CD4-positive, alpha-beta T cell treated with Interferon alpha-2 for 1 hour (primary cell): ENCODE measurements at regions not wholly inside any gene's neighbourhood (a gene's known extent, or its start where the extent isn't known, plus 50 kb on each side); places are given as distances from the start of the nearest gene placed in this dataset.
"Not testable (repeated sequence)": the region's sequence is repeated elsewhere in the genome, so short reads cannot be mapped to it uniquely, and the experiment has no call there.

ENCODE experiments used
- DNase-seq, 2 donors: peaks; one replicate each; pipeline ENCODE4 v3.0.0-alpha.2; 2020 to 2022

DNA sequence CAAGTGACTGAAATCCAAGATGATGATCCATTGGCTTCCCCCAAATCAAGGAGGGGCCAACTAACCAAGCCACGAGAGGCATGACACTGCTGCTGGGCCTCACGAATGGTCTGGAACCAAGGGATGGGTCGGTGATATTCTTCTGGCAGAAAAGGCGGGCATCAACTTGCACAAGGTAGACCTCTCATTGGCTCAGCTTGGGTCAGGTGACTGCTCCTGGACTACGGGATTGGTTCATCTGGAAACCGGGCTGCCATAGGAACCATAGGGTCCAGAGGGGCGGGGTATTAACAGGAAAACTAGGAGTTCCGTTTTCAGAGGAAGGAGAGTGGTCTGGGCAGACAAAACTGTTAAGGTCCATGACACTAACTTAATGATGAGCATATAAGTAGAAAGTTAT lies 100.9 kb downstream of the TFAP2C start:
- DNase-seq, result no peak

DNA sequence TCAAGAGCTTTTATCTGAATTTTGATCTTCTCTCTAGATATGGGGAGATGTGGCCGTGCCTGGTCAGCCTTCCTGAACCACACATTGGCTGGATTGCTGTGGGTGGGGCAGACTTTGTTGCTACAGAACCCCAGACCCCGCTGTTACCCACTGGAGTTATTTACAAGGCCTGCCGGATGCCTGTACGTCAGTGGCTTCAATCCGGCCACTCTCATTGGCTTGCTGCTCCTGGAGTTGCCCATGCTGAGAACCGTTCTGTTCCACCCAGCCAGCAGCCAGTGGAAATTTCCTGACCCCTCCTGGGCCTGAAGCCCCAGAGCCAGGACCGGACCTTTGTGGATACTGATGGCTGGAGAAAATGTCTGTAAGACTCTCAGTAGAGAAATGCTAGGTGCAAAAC lies 101.9 kb downstream of the TFAP2C start:
- DNase-seq, result no peak

DNA sequence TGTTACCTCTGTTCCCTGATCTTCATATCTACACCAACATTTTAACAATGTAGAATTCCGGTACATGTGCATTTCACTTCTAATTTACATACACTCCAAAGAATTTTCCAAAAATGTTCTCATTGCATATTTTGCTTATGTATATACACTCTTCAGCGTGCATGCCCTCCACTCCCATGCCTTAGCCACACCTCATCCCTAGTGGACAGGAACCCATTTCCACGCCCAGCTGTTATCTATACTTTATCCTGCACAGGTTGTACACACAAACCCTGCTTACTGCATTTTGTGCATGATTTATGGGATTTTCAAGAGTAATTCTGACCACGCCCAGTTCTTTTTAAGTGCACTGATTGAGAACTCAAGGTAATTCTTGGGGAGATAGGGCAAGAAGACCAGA lies 102.4 kb downstream of the TFAP2C start:
- DNase-seq, result no peak

DNA sequence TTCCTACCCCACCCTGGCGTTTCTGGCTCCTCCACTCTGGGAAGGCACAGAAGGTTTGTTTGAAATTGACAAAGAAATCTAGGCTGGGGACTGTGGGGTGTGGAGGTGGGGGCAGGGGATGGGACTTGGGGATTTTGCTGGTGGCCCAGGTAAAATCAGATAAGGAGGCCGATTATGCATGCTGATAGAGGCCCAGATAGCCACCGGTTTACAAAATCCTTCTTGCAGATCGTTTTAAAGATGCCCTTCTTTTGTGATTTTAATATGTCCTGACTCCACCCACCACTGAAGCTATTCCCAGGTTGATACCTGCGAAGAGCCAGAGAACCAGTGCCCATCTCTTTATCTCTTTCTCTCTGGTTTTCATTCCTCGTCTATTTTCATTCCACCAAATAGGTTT lies 104.9 kb downstream of the TFAP2C start:
- DNase-seq, result no peak

DNA sequence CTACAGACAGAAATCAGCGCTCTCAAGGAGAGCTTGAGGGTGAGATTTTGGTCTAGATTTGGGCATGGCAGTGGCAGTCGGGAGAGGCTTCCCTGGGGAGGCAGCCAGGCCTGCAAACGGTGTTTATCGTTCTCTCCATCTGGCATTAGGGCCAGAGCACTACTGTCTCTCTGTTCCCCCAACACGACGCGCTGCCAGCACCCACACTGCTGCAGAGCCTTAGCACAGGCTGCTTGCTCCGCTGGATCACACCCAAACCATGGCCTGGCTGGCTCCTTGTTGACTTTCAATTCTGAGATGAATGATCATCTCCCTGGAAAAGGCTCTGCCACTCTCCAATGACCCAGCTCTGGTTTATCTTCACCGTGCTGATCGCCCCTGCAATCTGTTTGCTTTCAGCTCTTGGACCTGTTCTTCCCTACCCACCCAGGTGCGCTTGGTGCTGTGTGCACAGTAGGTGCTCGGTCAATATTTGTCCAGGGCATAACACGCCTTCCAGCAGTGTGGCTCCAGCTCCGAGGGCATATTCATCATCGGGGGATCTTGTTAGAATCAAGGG lies 106.1 kb downstream of the TFAP2C start:
- no peak for DNase-seq

DNA sequence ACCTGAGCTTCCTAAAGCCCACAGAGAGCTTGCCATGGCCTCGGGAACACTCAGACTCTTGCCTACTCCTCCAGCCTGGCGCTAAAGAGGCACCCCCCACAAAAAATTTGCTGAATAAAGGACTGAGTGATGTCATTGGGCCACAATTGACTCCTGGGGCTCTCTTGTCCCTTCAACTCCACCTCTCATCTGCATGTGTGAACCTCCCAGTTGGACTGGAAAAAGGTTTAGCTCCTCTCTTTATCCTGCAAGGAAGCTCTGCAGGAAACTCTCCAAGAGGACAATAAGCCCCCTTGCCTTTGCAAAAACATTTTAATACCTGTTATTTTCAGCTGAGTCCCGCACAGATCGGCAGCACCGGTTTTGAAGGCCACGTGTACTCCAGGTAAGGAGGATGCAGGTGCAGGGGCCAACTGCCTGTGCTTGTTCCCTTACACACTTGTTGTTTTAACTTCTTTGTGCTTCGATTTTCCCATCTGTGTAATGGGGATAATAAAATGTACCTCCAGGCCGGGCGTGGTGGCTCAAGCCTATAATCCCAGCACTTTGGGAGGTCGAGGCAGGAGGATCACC lies 107.3 kb downstream of the TFAP2C start:
- DNase-seq, result no peak

DNA sequence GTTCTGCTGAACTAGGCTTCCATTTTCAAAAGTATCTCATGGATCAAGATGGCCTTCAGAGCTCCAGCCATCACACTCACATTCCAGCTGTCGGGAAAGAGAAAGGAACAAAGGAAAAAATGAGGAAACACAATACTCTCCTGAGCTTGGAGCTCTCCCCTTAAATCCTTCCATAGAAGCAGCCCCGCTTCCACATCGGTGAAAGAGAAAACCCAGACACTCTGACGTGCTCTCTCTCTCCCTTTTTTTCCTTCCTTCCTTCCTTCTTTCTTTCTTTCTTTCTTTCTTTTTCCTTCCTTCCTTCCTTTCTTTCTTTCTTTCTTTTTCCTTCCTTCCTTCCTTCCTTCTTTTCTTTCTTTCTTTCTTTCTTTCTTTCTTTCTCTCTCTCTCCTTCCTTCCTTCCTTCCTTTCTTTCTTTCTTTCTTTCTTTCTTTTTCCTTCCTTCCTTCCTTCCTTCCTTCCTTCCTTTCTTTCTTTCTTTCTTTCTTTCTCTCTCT lies 115.3 kb downstream of the TFAP2C start:
- not testable (repeated sequence) for DNase-seq

DNA sequence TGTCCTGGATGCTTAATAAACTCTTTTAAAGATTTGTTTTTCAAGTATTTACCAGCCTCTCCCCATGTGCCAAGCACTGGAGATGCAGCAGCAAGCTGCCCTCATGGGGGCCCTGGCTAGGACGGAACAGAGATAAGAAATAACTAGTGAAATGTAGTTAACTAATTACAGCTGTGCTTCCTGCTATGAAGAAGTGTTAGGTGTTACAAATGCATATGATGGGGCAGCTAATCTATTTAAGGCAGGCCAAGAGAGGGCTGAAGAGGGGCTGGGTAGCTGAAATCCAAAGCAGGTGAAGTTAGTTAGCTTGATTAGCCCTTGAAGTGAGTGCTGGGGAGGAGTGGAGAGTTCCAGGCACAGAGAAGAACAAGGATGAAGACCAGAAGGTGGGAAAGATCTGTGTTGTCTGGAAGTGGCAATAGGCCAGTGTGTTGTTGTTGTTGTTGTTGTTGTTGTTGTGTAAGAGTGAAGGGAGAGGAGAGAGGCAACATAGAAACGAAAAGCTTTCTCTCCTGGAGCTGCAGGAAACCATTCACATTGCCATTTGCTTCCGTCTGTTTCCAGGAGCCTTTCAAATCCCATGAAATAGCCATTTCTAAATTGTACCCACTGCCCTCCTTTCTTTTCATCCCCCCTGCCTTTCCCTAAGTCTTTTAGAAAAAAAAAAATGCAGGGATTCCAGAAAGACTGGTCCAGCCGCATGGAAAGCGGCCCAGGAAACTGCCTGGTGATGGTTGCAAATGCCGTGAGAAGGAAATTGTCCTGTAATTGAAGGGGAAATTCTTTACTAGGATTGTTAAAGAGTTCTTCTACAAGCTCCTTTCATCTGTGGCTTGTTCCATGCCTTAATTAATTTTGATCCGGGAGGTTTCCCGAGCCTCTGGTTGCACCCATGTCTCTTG lies 119.6 kb downstream of the TFAP2C start:
- no peak for DNase-seq

DNA sequence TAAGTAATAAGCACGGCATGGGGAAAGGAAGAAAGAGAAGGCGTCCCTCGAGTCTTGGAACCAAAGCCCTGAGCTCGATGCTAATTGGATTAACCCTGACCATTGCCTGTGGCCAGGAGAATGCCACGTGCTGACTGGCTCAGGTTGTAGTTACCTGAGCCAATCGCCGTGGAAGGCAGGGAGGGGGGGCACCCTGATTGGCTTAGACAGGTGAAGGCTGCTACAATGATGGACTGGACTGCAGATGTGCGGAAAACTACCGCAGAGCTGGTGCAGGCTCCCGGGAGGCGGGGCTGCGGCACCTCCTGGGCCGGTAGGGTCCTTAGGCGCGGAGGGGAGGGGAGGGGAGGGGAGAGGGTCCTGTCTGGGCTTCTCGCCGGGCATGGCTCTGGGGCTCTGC lies 121.3 kb downstream of the TFAP2C start:
- DNase-seq, result no peak

DNA sequence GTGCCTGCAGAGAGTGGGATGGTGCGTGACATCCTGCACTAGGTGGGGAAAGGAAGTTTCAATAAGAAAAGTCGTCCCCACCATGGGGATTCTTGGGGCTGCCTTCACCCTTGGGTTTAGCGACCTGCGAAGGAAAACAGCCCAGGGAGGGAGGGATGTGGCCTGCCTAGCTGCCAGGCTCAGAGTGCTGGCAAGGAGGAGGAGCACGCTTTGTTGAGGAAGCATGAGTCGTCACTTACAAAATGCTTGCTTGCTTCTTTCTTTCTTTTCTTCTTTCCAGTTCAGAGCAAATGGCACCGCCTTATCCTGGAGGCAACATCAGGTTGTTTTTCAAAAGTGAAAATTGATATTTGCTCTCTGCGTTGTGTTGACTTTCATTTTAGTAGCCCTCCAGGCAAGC lies 123.2 kb downstream of the TFAP2C start:
- DNase-seq, result no peak

DNA sequence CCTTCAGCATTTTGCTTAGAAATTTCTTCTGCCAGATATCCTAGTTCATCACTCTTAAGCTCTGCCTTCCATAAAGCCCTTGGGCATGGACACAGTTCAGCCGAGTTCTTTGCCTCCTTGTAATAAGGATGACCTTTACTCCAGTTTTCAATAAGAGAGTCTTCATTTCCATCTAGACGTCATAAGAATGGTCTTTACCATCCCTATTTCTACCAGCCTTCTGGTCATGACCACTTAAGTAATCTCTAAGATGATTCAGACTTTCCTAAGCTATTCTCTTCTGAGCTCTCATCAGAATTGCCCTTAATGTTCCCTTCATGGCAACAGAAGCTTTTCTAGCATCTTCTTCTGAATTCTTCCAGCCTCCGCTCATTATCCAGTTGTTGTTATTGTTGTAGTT lies 126.1 kb downstream of the TFAP2C start:
- DNase-seq, result no peak

DNA sequence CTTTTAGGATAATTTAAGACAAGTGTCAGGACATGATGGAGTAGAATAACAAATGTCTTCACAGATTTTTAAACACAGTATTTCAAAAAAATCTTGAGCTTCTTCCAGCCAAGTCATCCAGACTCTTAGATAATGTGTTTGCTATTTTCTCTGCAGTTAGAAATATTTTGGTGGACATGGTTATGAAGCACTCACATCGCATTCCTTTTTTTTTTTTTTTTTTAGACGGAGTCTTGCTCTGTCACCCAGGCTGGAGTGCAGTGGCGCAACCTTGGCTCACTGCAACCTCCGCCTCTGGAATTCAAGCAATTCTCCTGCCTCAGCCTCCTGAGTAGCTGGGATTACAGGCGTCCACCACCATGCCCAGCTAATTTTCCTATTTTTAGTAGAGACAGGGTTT lies 127.6 kb downstream of the TFAP2C start:
- DNase-seq, result not testable (repeated sequence)

DNA sequence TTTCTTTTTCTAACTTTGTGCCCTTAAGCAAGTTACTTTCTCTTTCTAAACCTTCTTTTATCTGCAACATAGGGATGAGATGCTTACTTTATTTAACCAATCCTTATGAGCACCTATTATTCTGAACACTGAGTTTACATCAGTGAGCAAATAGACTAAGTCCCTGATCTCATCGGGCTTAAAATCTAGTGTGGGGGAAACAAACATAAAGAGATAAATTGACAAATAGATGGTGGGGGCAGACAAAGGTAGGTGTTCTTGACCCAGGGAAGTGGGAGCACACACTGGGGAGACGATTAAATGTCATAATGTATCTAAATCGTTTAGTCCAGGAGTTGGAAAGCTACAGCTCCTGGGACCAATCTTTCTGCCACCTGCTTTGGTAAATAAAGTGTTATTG lies 129.6 kb downstream of the TFAP2C start:
- DNase-seq, result no peak

DNA sequence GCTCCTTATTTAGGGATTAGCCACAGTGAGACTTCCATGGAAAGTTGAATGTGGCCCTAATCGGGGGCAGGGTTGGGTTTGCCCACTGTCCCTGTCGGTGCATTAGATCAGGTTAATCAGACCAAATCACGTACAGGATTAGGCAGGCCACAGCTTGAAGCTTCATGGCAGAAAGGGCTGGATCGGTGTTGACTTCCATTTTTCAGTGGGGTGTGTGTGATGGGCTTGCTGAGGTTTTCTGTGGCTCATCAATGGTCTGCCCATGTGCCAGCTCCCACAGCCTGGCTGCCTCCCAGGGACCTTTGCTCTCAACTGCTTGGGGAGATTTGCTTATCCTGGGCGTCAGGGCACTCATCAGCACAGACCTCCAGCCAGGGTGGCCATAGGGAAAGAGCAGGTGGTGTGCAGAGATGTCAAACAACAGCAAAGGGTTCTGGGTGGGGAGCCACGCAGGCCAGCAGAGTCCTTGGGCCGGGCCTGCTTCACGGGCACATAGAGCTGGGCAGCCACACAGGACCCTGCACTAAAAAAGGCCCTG lies 130.7 kb downstream of the TFAP2C start:
- DNase-seq, result no peak

DNA sequence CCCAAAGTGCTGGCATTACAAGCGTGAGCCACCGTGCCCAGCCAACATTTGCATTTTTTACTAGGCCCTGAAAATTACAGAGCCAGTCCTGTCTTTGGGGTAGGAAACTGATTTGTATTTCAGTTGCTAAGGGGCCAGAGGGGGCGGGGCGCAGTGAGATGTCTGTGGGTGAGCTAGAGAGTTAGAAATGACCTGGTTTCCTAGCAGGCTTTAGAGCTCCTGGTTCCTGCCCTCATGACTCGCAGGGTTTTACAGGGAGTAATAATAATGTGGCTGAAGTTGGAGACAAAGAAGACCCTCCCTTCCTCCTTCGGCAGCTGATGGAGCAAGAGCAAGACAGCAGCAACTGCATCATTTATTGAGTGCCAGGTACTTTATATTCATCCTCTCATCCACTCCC lies 131.5 kb downstream of the TFAP2C start:
- no peak for DNase-seq

DNA sequence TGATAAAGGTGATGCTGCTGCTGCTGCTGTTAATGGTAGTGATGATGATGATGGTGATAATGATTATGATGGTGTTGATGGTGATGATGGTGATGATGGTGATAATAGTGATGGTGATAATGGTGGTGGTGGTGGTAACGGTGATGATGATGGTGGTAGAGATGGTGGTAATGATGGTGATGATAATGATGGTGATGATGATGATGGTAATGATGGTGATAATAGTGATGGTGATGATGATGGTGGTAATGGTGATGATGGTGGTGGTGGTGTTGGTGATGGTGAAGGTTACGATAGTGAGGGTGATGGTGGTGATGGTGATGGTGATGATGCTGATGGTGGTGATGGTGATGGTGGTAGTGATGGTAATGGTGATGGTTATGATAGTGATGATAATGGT lies 132.3 kb downstream of the TFAP2C start:
- DNase-seq, result no peak

DNA sequence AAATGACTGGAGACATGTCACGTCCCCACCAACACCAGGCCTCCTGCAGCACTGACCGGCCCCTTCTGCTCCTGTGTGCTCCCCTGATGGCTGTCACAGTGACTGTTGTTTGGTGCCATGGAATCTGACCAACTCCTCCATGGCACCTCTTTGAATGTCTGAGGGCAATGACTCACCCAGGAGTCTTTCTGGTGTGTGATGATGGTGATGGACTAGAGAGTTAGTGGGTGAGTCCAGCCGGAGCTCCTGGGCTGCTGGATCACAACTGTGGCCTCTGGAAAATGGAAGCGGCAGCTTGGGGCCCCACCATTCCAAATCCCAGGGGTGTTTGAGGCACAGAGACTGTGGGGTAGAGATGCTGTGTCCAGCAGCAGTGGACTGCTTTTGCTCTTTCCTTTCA lies 133.3 kb downstream of the TFAP2C start:
- no peak for DNase-seq

DNA sequence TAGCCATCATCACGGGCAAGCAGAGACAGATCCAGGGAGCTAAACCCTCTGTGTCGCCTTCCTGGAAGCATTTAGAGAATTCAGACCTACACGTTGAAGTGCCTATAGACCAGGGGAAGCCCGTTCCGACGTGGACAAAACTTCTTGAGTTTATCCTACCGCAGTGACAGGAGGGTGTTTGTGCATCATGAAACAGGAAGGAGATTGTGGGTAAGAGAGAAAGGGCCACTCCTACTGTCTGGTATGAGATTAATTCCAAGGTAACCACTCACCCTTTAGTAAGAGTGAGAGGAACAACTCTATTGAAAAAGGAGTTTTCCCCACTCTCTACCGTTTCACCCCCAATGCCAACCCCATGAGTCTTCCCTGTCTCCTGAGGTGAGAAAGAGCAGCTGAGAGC lies 133.7 kb downstream of the TFAP2C start:
- DNase-seq, result no peak

DNA sequence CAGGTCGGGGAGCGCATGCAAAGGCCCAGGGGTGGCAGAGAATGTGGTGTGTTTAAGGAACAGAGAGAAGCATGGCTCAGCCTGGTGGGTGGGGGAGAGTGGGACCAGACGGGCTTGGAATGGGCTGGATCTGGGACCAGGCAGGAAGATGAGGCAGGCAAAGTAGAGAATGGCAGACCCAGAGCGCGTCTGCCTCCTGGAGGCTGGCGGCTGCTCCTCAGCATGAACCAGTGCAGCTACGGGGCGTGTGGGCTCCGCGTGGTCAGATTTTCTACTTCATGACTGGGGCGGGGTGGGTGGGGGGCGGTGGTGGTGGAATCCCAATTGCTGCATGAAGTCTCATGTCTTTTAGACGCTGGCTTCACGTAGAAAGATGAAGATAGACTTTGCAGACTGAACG lies 135.6 kb downstream of the TFAP2C start:
- DNase-seq, result no peak

DNA sequence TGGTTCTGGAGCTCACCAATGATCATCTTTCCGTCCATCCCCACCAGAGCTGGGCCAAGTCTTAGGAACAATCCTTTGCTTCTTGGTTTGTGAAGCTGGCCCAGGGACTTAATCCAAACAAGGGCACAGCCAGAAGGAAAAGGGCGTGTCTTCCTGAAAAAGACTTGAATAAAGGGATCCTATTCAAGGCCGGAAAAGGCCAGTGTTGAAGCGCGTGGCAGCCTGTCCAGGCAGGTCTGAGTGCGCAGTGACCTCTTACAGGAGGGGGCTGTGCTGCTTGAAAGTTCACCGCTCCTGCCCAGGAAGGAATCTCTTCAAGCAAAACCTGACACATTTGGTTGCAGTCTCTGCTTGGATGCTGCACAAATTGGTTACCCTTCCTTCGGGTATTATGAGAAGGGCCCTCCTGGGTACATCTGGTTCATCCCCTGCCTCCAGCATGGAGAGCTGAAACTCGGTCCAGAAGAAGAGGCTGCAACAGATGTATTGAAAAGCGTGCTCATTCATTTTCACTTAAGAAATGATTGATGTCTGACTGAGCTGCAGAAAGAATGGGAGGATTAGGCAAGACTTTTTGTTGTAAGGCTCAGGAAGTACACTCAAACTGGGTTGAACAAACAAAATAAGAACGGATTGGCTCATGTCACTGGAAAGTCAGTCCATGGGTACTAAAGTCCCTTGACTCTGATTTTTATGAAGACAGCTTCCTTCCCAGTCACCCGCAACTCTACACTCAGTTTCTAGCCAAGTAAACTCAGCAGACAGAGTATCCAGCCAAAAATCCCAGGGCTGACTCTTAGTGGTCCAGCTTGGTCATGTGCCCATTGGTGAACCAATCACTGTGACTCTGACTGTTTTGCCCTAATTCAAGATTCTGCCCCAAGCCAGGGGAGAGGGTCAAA lies 136.3 kb downstream of the TFAP2C start:
- DNase-seq, result no peak

DNA sequence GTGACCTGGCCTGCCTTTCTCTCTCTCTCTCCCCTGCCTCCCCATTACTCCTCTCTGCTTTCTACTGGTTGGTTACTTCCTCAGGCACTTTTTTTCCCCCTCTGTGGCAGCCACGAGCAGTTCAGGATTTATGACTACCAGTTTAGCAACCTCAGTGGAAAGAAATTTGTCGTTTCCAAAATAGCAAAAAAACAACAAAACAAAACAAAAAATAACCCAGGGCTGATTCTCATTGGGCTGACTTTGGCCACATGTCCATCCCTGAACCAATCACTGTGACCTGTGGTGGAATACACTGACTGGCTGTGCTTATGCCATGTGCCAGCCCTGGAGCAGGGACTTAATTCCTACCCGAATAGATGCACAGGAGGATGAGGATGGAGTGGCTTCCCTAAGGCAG lies 137.4 kb downstream of the TFAP2C start:
- no peak for DNase-seq

DNA sequence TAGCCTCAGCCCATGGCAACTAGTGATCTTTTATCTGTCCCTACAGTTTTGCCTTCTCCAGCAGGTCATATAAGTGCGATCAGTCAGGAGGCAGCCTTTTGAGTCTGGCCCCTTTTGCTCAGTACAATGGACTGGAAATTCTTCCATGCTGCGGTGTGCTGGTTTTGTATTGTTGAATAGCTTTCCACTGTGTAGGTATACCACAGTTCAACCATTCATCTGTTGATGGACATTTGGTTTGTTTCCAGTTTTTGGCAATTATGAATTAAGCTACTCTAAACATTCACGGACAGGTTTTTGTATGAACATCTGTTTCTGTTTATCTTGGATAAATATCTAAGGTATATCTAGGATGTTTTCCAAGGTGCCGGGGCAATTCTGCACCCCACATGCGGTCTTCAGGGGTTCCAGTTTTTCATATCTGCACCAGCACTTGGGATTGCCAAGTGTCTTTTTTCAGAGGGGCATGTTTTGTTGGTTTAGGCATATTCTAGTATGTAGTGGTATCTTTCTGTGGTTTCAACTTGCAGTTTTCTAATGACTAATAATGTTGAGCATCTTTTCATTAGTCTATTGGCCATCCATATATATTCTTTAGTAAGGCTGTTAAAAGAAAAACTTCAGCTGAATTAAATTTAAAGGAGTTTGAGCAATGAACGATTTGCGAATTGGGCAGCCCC lies 141.0 kb downstream of the TFAP2C start:
- no peak for DNase-seq
